ENCODE measurements at regions not wholly inside any gene's neighbourhood (a gene's known extent, or its start where the extent isn't known, plus 50 kb on each side); places are given as distances from the start of the nearest gene placed in this dataset.

DNA sequence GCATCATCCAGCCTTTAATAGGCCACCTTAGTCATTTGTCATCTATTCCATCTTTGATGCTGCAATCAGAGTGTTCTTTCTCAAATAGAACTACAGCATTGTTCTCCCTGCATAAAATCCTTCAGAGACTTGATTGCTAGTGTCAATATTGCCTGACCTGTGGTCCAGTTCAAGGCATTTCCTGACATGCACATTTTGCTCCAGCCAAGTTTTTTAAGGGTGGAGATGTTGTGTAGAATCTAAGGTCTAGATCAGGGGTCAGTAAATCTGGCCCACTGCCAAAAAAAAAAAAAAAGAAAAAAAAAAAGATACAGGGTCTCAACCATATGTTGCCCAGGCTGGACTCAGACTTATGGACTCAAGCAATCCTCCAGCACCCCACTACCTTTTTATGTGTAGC, 354.4 kb downstream of the FRK start:
- H3K27ac ChIP-seq, result no peak overlapping the region

DNA sequence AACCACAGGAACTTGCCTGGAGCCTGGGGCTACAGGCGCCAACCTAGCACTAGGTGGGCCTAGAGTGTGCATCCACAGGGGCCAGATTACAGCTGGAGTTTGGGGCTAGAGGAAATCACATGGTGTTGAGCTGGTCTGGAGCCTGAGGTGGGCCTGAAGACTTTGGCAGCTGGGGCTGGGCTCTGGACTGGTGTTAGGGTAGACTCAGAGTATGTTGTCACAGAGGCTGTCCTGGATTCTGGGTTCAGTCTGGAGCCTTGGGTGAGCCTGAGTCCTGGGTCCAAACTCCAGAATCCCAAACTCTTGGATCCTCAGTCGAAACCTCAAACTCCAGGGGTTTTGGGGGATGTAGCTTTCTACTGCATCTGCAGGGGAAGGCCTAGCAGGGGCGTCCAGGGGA, 356.7 kb downstream of the FRK start:
- intact Hi-C loops (cut with DNase I; ENCODE audit: low total_unique reads), result no loop called here
- H3K4me3 ChIP-seq, result no peak overlapping the region
- no peaks in the 10 kb centered on the region for H3K36me3 ChIP-seq
- H3K27ac ChIP-seq, result no peak overlapping the region
- no peak for DNase-seq
- H3K9me3 ChIP-seq, result peaks cover 0 to 9% (median 7%) of the 10 kb centered on the region in 3 donors
- no peaks in the 10 kb centered on the region for H3K27me3 ChIP-seq
- no peak for TF ChIP-seq CTCF (IDR thresholded peaks at IDR 0.05)
- H3K4me1 ChIP-seq, result no peaks in the 10 kb centered on the region

More for the DNA sequence above, 354.4 kb downstream of the FRK start:
- H3K4me3 ChIP-seq, result no peak overlapping the region
- H3K27me3 ChIP-seq, result no peaks in the 10 kb centered on the region
- no peak for DNase-seq
- no peak for TF ChIP-seq CTCF (IDR thresholded peaks at IDR 0.05)
- peaks cover 0 to 9% (median 7%) of the 10 kb centered on the region in 3 donors for H3K9me3 ChIP-seq
- no peaks in the 10 kb centered on the region for H3K36me3 ChIP-seq
- H3K4me1 ChIP-seq, result no peaks in the 10 kb centered on the region
- intact Hi-C loops (cut with DNase I; ENCODE audit: low total_unique reads), result no loop called here

DNA sequence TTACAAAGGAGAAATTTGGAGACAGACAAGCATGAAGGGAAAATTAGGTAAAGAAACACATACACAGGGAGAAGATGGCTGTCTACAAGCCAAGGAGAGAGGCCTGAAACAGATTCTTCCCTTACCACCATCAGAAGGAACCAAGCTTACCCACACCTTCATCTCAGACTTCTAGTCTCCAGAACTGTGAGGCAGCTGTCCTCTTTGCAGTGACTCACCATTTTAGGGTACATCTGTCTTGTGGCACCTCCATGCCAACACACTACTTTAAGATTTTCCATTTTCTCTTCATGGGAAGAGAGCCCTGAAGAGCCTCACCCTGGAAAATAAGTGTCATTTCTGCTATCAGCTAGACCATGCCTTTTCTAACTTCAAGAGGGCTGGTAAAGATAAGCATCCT, 369.3 kb downstream of the FRK start:
- no peaks in the 10 kb centered on the region for H3K4me1 ChIP-seq
- no peaks in the 10 kb centered on the region for H3K36me3 ChIP-seq
- DNase-seq, result no peak
- no peak for TF ChIP-seq CTCF (IDR thresholded peaks at IDR 0.05)
- no peaks in the 10 kb centered on the region for H3K27me3 ChIP-seq
- intact Hi-C loops (cut with DNase I; ENCODE audit: low total_unique reads), result no loop called here
- no peaks in the 10 kb centered on the region for H3K9me3 ChIP-seq
- no peak overlapping the region for H3K4me3 ChIP-seq
- no peak overlapping the region for H3K27ac ChIP-seq

DNA sequence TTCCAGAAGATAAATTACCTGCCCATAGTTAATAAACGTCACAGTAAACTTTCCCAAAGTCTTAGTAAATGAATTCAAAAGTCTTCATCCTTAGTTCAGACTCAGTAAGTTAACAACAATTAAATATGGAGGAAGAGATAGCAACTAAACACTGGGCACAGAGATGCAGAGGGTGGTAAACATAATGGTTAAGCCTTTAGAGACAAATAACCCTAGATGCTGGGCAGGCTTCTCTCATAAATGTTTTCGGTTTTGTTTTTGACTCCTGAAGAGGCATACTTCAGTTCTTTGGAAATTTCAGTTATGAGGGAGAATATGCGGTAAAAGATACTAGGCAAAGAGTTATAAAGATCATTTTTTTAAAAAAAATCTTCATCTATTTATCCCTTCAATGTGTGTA, 369.8 kb downstream of the FRK start:
- TF ChIP-seq CTCF (IDR thresholded peaks at IDR 0.05), result no peak
- intact Hi-C loops (cut with DNase I; ENCODE audit: low total_unique reads), result no loop called here
- Histone ChIP-seq H3K4me3 (no peak overlapping the region), H3K27ac (no peak overlapping the region), H3K9me3 (no peaks in the 10 kb centered on the region), H3K27me3 (no peaks in the 10 kb centered on the region), H3K4me1 (no peaks in the 10 kb centered on the region), H3K36me3 (no peaks in the 10 kb centered on the region)
- DNase-seq, result no peak

DNA sequence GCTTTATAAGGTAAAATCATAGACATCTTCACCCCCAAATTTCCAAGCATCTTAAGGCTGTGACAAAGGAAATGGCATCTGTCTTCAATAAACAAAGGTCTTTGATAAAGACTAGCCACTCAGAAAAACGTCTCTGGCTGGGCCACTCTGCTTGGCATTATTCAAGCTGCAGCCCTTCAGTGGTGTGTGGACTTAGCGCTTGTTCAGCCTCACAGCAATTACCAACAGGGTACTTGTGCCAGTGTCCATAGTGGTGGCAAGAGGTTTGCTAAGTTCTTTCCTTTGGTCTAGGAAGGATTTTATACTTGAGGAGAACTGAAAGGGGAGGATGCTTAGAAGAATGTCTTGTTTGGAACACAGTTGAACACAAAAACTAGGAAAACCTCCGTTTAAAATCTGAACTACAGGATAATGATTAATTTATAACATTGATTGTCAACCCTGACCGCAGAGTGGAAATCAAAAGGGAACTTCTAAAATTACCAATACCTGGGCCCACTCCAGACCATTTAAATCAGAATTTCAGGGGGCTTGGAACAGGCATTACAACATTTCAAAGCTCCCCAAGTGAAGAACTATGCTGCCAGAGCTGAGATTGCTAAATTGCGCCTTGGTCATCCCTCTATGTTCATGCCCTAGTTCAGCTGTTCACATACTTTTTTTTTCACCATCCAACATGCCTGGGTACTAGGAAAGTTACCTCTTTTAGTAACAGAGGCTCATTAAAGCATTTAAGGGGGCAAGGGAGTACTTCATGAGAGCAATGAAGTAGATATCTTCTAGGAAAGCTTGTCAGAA, 378.5 kb downstream of the FRK start:
- H3K27me3 ChIP-seq, result no peaks in the 10 kb centered on the region
- no peak overlapping the region for H3K27ac ChIP-seq
- DNase-seq, result no peak
- no peaks in the 10 kb centered on the region for H3K9me3 ChIP-seq
- peaks cover 0 to 2% (median 0%) of the 10 kb centered on the region in 4 donors for H3K4me1 ChIP-seq
- no peak overlapping the region for H3K4me3 ChIP-seq
- no peak for TF ChIP-seq CTCF (IDR thresholded peaks at IDR 0.05)
- intact Hi-C loops (cut with DNase I; ENCODE audit: low total_unique reads), result no loop called here
- no peaks in the 10 kb centered on the region for H3K36me3 ChIP-seq
